Endothelial cell of hepatic sinusoid (primary cell): ENCODE measurements at regions not wholly inside any gene's neighbourhood (a gene's known extent, or its start where the extent isn't known, plus 50 kb on each side); places are given as distances from the start of the nearest gene placed in this dataset.

ENCODE experiments used
- in situ Hi-C: cut with HindIII; loops from 2 replicates; pipeline ENCODE4 v1.10.0; 2017; ENCODE audit warnings: low sequenced_read_pairs

GRCh38 chr12:92337128-92337527 is 191.5 kb upstream of the BTG1 start:
- in situ Hi-C loops: no loop called here

- in situ Hi-C loops: no loop called here
Measured at GRCh38 chr12:92336641-92337040, 191.0 kb upstream of the BTG1 start.

GRCh38 chr12:92335831-92336230 is 190.2 kb upstream of the BTG1 start:
- in situ Hi-C loops: no loop called here

- in situ Hi-C loops: no loop called here
Measured at GRCh38 chr12:92334552-92334951, 188.9 kb upstream of the BTG1 start.

GRCh38 chr12:92332552-92332951 is 186.9 kb upstream of the BTG1 start:
- in situ Hi-C loops: no loop called here

GRCh38 chr12:92331383-92331782 is 185.7 kb upstream of the BTG1 start:
- in situ Hi-C loops: no loop called here

- in situ Hi-C loops: no loop called here
Measured at GRCh38 chr12:92330654-92331053, 185.0 kb upstream of the BTG1 start.

GRCh38 chr12:92326877-92327276 is 181.2 kb upstream of the BTG1 start:
- in situ Hi-C loops: no loop called here

- in situ Hi-C loops: no loop called here
Measured at GRCh38 chr12:92324849-92325500, 179.3 kb upstream of the BTG1 start.

GRCh38 chr12:92312463-92312964 is 166.9 kb upstream of the BTG1 start:
- in situ Hi-C loops: no loop called here

GRCh38 chr12:92304371-92305055 is 158.9 kb upstream of the BTG1 start:
- in situ Hi-C loops: no loop called here

- in situ Hi-C loops: no loop called here
Measured at GRCh38 chr12:92302041-92302829, 156.6 kb upstream of the BTG1 start.

GRCh38 chr12:92301356-92301755 is 155.7 kb upstream of the BTG1 start:
- in situ Hi-C loops: no loop called here

GRCh38 chr12:92300777-92301176 is 155.1 kb upstream of the BTG1 start:
- in situ Hi-C loops: no loop called here

GRCh38 chr12:92299744-92300143 is 154.1 kb upstream of the BTG1 start:
- in situ Hi-C loops: no loop called here

GRCh38 chr12:92299344-92299743 is 153.7 kb upstream of the BTG1 start:
- in situ Hi-C loops: no loop called here

GRCh38 chr12:92297932-92298696 is 152.5 kb upstream of the BTG1 start:
- in situ Hi-C loops: no loop called here

- in situ Hi-C loops: no loop called here
Measured at GRCh38 chr12:92297405-92297804, 151.8 kb upstream of the BTG1 start.

GRCh38 chr12:92295523-92295922 is 149.9 kb upstream of the BTG1 start:
- in situ Hi-C loops: no loop called here

GRCh38 chr12:92294676-92295440 is 149.2 kb upstream of the BTG1 start:
- in situ Hi-C loops: no loop called here
